Neural cell (in vitro differentiated cells): ENCODE measurements at regions not wholly inside any gene's neighbourhood (a gene's known extent, or its start where the extent isn't known, plus 50 kb on each side); places are given as distances from the start of the nearest gene placed in this dataset.

Source experiments
- H2AFZ ChIP-seq: fragments of 200-600, 300-800 bp; sonication (generic), shearing (Covaris generic); 2 replicates; pipeline ENCODE4 v1.6.0; 2014; ENCODE audit warnings: low read depth, mild to moderate bottlenecking, antibody characterized with exemption, low read length, moderate library complexity
- H3F3A ChIP-seq: fragments of 200-600 bp; shearing (Covaris generic); 2 replicates; pipeline ENCODE4 v1.6.1; 2016; ENCODE audit warnings: mild to moderate bottlenecking, moderate library complexity, mixed read lengths, antibody characterized with exemption, low read length; ENCODE audit not compliant: insufficient read depth, poor library complexity, severe bottlenecking
- H3K27ac ChIP-seq: fragments of 200-600, 300-800 bp; sonication (generic), shearing (Covaris generic); 2 replicates; pipeline ENCODE4 v1.5.1; 2014; ENCODE audit warnings: mild to moderate bottlenecking, low read length, moderate library complexity
- H3K27me3 ChIP-seq: fragments of 300-800, 200-600 bp; sonication (generic), shearing (Covaris generic); 2 replicates; pipeline ENCODE4 v1.6.0; 2014; ENCODE audit warnings: mild to moderate bottlenecking, low read depth, low read length, moderate library complexity; ENCODE audit not compliant: insufficient read depth
- H3K36me3 ChIP-seq: fragments of 300-800, 200-600 bp; sonication (generic), shearing (Covaris generic); 2 replicates; pipeline ENCODE4 v1.5.1; 2014; ENCODE audit warnings: mild to moderate bottlenecking, antibody characterized with exemption, low read length, moderate library complexity; ENCODE audit not compliant: insufficient read depth
- H3K4me2 ChIP-seq: fragments of 300-800, 200-600 bp; sonication (generic), shearing (Covaris generic); 2 replicates; pipeline ENCODE4 v1.6.0; 2014; ENCODE audit warnings: mild to moderate bottlenecking, low read length
- H3K4me3 ChIP-seq: fragments of 300-800, 200-600 bp; sonication (generic), shearing (Covaris generic); 2 replicates; pipeline ENCODE4 v1.5.1; 2014; ENCODE audit warnings: mild to moderate bottlenecking, low read length, moderate library complexity
- H3K79me2 ChIP-seq: fragments of 200-600 bp; shearing (Covaris generic); replicated peaks from 2 replicates; pipeline ENCODE4 v1.6.0; 2014; ENCODE audit warnings: mild to moderate bottlenecking, low read length, moderate library complexity; ENCODE audit not compliant: insufficient read depth
- H3K9ac ChIP-seq: fragments of 300-800, 200-600 bp; sonication (generic), shearing (Covaris generic); 2 replicates; pipeline ENCODE4 v1.6.1; 2016; ENCODE audit warnings: mild to moderate bottlenecking, low read length, mixed read lengths
- H3K9me2 ChIP-seq: fragments of 200-600 bp; shearing (Covaris generic); 2 replicates; pipeline ENCODE4 v1.6.1; 2016; ENCODE audit warnings: mild to moderate bottlenecking, low read length, mixed read lengths; ENCODE audit not compliant: insufficient read depth
- H3K9me3 ChIP-seq: fragments of 200-600, 300-800 bp; sonication (generic), shearing (Covaris generic); 2 replicates; pipeline ENCODE4 v1.6.1; 2016; ENCODE audit warnings: mild to moderate bottlenecking, mixed run types, low read length, moderate library complexity, mixed read lengths
- H4K20me1 ChIP-seq: fragments of 200-600 bp; shearing (Covaris generic); 2 replicates; pipeline ENCODE4 v1.6.1; 2016; ENCODE audit warnings: mild to moderate bottlenecking, mixed run types; ENCODE audit not compliant: insufficient read depth
- EP300 ChIP-seq: fragments of 450-650 bp; conservative IDR thresholded peaks from 2 replicates; pipeline ENCODE4 v1.6.1; 2014; ENCODE audit warnings: antibody characterized with exemption, mild to moderate bottlenecking, moderate library complexity; ENCODE audit not compliant: poor library complexity, severe bottlenecking
- EZH2 ChIP-seq: fragments of 200-600, 300-800 bp; shearing (Covaris generic), sonication (generic); IDR thresholded peaks from 2 replicates; pipeline ENCODE4 v1.6.1; 2014; ENCODE audit warnings: antibody characterized with exemption, low read length, borderline replicate concordance, mild to moderate bottlenecking; ENCODE audit not compliant: insufficient read depth, poor library complexity, severe bottlenecking
- MXI1 ChIP-seq: fragments of 450-650 bp; conservative IDR thresholded peaks from 2 replicates; pipeline ENCODE4 v1.6.1; 2014; ENCODE audit warnings: antibody characterized with exemption, mild to moderate bottlenecking; ENCODE audit not compliant: poor library complexity, severe bottlenecking
- POLR2AphosphoS5 ChIP-seq: IDR thresholded peaks from 2 replicates; pipeline ENCODE4 v1.6.1; 2012
- TAF1 ChIP-seq: IDR thresholded peaks from 2 replicates; pipeline ENCODE4 v1.6.1; 2012; ENCODE audit warnings: low read depth
- TF ChIP-seq, protein P1 (sequence below): fragments of 450-650 bp; IDR thresholded peaks from 2 replicates; pipeline ENCODE4 v1.5.1; 2014; ENCODE audit warnings: antibody characterized with exemption, mild to moderate bottlenecking, moderate library complexity; ENCODE audit not compliant: poor library complexity, severe bottlenecking
- TF ChIP-seq, protein P2 (sequence below): IDR thresholded peaks from 2 replicates; pipeline ENCODE4 v1.6.1; 2012; ENCODE audit warnings: borderline replicate concordance

DNA sequence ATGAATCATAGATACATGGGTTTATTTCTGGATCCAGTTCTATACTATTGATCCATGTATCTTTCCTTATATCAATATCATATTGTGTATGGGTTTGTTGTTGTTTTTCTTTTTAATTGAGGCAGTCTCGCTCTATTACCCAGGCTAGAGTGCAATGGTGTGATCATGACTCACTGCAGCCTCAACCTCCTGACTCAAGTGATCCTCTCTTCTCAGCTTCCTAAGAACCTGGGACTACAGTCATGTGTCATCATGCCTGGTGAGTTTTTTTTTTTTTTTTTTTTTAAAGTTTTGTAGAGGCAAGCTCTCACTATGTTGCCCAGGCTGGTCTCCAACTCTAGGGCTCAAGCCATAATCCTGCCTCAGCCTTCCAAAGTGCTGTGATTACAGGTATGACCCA lies 1589.4 kb upstream of the TENM4 start:
- no peak overlapping the region for H3K4me2 ChIP-seq
- peaks cover 3% of the 10 kb centered on the region for H3K27me3 ChIP-seq
- H2AFZ ChIP-seq, result no peak overlapping the region
- H3K9me3 ChIP-seq, result no peaks in the 10 kb centered on the region
- no peaks in the 10 kb centered on the region for H3F3A ChIP-seq
- TF ChIP-seq MXI1 (no peak), TAF1 (no peak), EP300 (no peak), POLR2AphosphoS5 (no peak), EZH2 (no peak)
- TF ChIP-seq, protein P1, sequence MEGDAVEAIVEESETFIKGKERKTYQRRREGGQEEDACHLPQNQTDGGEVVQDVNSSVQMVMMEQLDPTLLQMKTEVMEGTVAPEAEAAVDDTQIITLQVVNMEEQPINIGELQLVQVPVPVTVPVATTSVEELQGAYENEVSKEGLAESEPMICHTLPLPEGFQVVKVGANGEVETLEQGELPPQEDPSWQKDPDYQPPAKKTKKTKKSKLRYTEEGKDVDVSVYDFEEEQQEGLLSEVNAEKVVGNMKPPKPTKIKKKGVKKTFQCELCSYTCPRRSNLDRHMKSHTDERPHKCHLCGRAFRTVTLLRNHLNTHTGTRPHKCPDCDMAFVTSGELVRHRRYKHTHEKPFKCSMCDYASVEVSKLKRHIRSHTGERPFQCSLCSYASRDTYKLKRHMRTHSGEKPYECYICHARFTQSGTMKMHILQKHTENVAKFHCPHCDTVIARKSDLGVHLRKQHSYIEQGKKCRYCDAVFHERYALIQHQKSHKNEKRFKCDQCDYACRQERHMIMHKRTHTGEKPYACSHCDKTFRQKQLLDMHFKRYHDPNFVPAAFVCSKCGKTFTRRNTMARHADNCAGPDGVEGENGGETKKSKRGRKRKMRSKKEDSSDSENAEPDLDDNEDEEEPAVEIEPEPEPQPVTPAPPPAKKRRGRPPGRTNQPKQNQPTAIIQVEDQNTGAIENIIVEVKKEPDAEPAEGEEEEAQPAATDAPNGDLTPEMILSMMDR, result no peak
- TF ChIP-seq, protein P2, sequence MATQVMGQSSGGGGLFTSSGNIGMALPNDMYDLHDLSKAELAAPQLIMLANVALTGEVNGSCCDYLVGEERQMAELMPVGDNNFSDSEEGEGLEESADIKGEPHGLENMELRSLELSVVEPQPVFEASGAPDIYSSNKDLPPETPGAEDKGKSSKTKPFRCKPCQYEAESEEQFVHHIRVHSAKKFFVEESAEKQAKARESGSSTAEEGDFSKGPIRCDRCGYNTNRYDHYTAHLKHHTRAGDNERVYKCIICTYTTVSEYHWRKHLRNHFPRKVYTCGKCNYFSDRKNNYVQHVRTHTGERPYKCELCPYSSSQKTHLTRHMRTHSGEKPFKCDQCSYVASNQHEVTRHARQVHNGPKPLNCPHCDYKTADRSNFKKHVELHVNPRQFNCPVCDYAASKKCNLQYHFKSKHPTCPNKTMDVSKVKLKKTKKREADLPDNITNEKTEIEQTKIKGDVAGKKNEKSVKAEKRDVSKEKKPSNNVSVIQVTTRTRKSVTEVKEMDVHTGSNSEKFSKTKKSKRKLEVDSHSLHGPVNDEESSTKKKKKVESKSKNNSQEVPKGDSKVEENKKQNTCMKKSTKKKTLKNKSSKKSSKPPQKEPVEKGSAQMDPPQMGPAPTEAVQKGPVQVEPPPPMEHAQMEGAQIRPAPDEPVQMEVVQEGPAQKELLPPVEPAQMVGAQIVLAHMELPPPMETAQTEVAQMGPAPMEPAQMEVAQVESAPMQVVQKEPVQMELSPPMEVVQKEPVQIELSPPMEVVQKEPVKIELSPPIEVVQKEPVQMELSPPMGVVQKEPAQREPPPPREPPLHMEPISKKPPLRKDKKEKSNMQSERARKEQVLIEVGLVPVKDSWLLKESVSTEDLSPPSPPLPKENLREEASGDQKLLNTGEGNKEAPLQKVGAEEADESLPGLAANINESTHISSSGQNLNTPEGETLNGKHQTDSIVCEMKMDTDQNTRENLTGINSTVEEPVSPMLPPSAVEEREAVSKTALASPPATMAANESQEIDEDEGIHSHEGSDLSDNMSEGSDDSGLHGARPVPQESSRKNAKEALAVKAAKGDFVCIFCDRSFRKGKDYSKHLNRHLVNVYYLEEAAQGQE, result no peak
- H3K9me2 ChIP-seq, result no peaks in the 10 kb centered on the region
- no peaks in the 10 kb centered on the region for H3K79me2 ChIP-seq
- no peak overlapping the region for H3K4me3 ChIP-seq
- no peak overlapping the region for H3K27ac ChIP-seq
- no peaks in the 10 kb centered on the region for H3K36me3 ChIP-seq
- H3K9ac ChIP-seq, result no peak overlapping the region
- no peaks in the 10 kb centered on the region for H4K20me1 ChIP-seq

DNA sequence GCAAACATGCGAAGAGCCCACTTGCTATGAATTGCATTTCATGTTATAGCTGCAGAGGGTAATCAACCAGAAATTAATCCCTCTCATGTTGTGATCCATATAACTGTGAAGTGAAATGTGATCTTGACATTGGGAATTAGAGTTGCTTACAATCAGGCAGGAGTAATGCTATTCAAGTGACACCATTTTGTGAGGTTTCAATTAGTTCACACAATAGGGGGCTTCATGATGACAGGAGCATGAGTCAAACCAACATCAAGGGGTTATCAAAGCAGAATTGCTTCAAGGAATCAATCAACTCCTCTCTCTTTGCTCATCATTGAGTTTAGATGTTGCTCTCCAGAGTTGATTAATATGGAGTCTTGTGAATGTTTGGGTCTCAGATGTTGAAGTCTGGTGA lies 1585.2 kb upstream of the TENM4 start:
- H3K9me3 ChIP-seq, result no peaks in the 10 kb centered on the region
- peaks cover 3% of the 10 kb centered on the region for H3K27me3 ChIP-seq
- H3K79me2 ChIP-seq, result no peaks in the 10 kb centered on the region
- no peaks in the 10 kb centered on the region for H3F3A ChIP-seq
- no peak overlapping the region for H2AFZ ChIP-seq
- no peaks in the 10 kb centered on the region for H3K36me3 ChIP-seq
- H3K4me3 ChIP-seq, result no peak overlapping the region
- TF ChIP-seq TAF1, result no peak
- peak; percentile 87 for TF ChIP-seq POLR2AphosphoS5
- peak; percentile 83 for TF ChIP-seq EP300
- TF ChIP-seq, protein P2, result no peak
- H4K20me1 ChIP-seq, result no peaks in the 10 kb centered on the region
- H3K9ac ChIP-seq, result no peak overlapping the region
- no peaks in the 10 kb centered on the region for H3K9me2 ChIP-seq
- no peak overlapping the region for H3K27ac ChIP-seq
- H3K4me2 ChIP-seq, result no peak overlapping the region
